Hepatocyte (in vitro differentiated cells): ENCODE measurements at regions not wholly inside any gene's neighbourhood (a gene's known extent, or its start where the extent isn't known, plus 50 kb on each side); places are given as distances from the start of the nearest gene placed in this dataset.

Experiments
- DNase-seq: peaks from one replicate; pipeline ENCODE4 v3.0.0-alpha.2; 2016; ENCODE audit warnings: low spot score
- H2AFZ ChIP-seq: fragments of 200-600 bp; sonication (generic); 2 replicates; pipeline ENCODE4 v1.6.0; 2016; ENCODE audit warnings: antibody characterized with exemption, mild to moderate bottlenecking
- H3K27ac ChIP-seq: fragments of 200-600 bp; sonication (generic); 2 replicates; pipeline ENCODE4 v1.5.1; 2016; ENCODE audit warnings: mild to moderate bottlenecking
- H3K27me3 ChIP-seq: fragments of 200-600 bp; sonication (generic); 2 replicates; pipeline ENCODE4 v1.6.1; 2016
- H3K36me3 ChIP-seq: fragments of 200-600 bp; sonication (generic); replicated peaks from 2 replicates; pipeline ENCODE4 v1.5.1; 2016; ENCODE audit warnings: low read depth; ENCODE audit not compliant: insufficient read depth
- H3K4me1 ChIP-seq: fragments of 200-600 bp; sonication (generic); 2 replicates; pipeline ENCODE4 v1.5.1; 2016; ENCODE audit warnings: mild to moderate bottlenecking, moderate library complexity; ENCODE audit not compliant: insufficient read depth
- H3K4me2 ChIP-seq: fragments of 200-600 bp; sonication (generic); 2 replicates; pipeline ENCODE4 v1.6.0; 2016
- H3K4me3 ChIP-seq: fragments of 200-600 bp; sonication (generic); 2 replicates; pipeline ENCODE4 v1.5.1; 2016; ENCODE audit warnings: mild to moderate bottlenecking
- H3K79me2 ChIP-seq: fragments of 200-600 bp; sonication (generic); 2 replicates; pipeline ENCODE4 v1.6.0; 2017; ENCODE audit warnings: mild to moderate bottlenecking
- H3K9me2 ChIP-seq: fragments of 200-600 bp; sonication (generic); replicated peaks from 2 replicates; pipeline ENCODE4 v1.6.0; 2017; ENCODE audit warnings: mild to moderate bottlenecking; ENCODE audit not compliant: insufficient read depth
- H3K9me3 ChIP-seq: fragments of 200-600 bp; sonication (generic); 2 replicates; pipeline ENCODE4 v1.5.1; 2016; ENCODE audit warnings: low read depth, mild to moderate bottlenecking
- H4K20me1 ChIP-seq: fragments of 200-600 bp; sonication (generic); 2 replicates; pipeline ENCODE4 v1.6.0; 2016; ENCODE audit warnings: mild to moderate bottlenecking; ENCODE audit not compliant: insufficient read depth, poor library complexity, severe bottlenecking
- CTCF ChIP-seq: fragments of 200-600 bp; sonication (generic); IDR thresholded peaks from 2 replicates; pipeline ENCODE4 v1.5.1; 2016; ENCODE audit warnings: antibody characterized with exemption, mild to moderate bottlenecking; ENCODE audit not compliant: poor library complexity
- EZH2 ChIP-seq: fragments of 200-600 bp; sonication (generic); IDR thresholded peaks from 2 replicates; pipeline ENCODE4 v1.6.1; 2016; ENCODE audit warnings: antibody characterized with exemption, mild to moderate bottlenecking, borderline replicate concordance
- EZH2phosphoT487 ChIP-seq: fragments of 200-600 bp; sonication (generic); IDR thresholded peaks from one replicate; pipeline ENCODE4 v1.6.1; 2018; ENCODE audit warnings: antibody characterized with exemption, mild to moderate bottlenecking, low read depth, moderate library complexity; ENCODE audit not compliant: unreplicated experiment, severe bottlenecking
- WGBS: methylation state at CpG from one replicate; pipeline ENCODE4 v1.1.6; 2016; ENCODE audit warnings: low lambda C conversion rate; ENCODE audit errors: missing lambda C conversion rate; 5-methylcytosine and 5-hydroxymethylcytosine counted together

DNA sequence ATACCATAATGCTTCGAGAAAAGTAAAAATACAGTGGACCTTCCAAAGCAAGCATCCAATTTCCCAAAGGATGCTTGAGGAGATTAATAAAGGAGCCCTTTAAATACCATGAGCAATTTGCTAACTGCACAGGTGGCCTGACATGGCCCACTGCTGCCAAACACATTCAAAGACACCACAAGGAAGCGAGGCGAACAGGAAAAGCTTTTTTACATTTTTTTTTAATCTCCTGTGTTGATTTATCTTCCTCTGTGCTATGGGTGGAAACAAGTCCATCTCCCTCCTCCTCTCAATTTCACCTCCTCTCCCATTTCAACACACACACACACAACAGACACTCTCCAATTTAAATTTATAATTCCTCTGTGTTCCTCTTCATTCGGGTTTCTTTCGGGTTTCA is 243.4 kb downstream of the IGSF11 start:
- WGBS = 81% methylated on average over 5 of the region's 5 CpGs

DNA sequence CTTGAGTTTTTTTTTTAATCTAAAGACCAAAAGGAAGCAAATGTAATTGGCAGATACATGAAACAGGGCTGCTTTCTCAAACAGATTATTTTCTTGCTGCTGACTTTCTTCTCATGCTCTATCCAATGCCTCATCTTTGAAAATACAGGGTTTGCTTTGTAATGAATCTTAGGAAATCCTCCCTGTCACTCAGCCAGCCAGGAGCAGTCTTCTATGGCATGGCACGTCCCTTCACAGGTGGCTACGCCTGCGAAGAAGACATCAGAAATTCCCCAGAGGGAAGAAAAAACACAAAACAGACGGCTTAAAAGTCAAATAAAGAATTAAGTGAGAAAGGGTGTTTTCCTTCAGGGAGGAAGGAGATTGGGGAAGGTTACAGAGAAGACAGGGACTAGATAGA is 242.5 kb downstream of the IGSF11 start:
- Histone ChIP-seq H3K4me1 (no peaks in the 10 kb centered on the region), H4K20me1 (no peaks in the 10 kb centered on the region), H3K36me3 (no peaks in the 10 kb centered on the region), H3K27ac (no peak overlapping the region), H3K9me2 (no peaks in the 10 kb centered on the region), H3K4me3 (no peak overlapping the region), H2AFZ (no peak overlapping the region), H3K27me3 (no peaks in the 10 kb centered on the region), H3K9me3 (no peaks in the 10 kb centered on the region), H3K4me2 (no peak overlapping the region), H3K79me2 (no peaks in the 10 kb centered on the region)
- no peak for DNase-seq
- TF ChIP-seq EZH2 (no peak), EZH2phosphoT487 (no peak), CTCF (no peak)
- 46% methylated on average over 4 of the region's 4 CpGs for WGBS

More for the DNA sequence above, 243.4 kb downstream of the IGSF11 start:
- Histone ChIP-seq H3K4me2 (no peak overlapping the region), H3K36me3 (no peaks in the 10 kb centered on the region), H3K27ac (no peak overlapping the region), H3K27me3 (no peaks in the 10 kb centered on the region), H2AFZ (no peak overlapping the region), H3K9me3 (no peaks in the 10 kb centered on the region), H3K4me1 (no peaks in the 10 kb centered on the region), H3K79me2 (no peaks in the 10 kb centered on the region), H3K9me2 (no peaks in the 10 kb centered on the region), H4K20me1 (no peaks in the 10 kb centered on the region), H3K4me3 (no peak overlapping the region)
- DNase-seq = no peak
- no peak for TF ChIP-seq EZH2phosphoT487
- TF ChIP-seq CTCF = no peak
- TF ChIP-seq EZH2 = no peak

GRCh38 chr3:118793176-118793575 is 241.5 kb downstream of the IGSF11 start:
- no peak overlapping the region for H2AFZ ChIP-seq
- H3K36me3 ChIP-seq = no peaks in the 10 kb centered on the region
- H3K79me2 ChIP-seq = no peaks in the 10 kb centered on the region
- H3K9me2 ChIP-seq = no peaks in the 10 kb centered on the region
- TF ChIP-seq EZH2phosphoT487 (no peak), CTCF (no peak), EZH2 (no peak)
- H4K20me1 ChIP-seq = no peaks in the 10 kb centered on the region
- no peaks in the 10 kb centered on the region for H3K27me3 ChIP-seq
- H3K4me2 ChIP-seq = no peak overlapping the region
- H3K27ac ChIP-seq = no peak overlapping the region
- no peaks in the 10 kb centered on the region for H3K9me3 ChIP-seq
- no peak for DNase-seq
- no peak overlapping the region for H3K4me3 ChIP-seq
- no peaks in the 10 kb centered on the region for H3K4me1 ChIP-seq

DNA sequence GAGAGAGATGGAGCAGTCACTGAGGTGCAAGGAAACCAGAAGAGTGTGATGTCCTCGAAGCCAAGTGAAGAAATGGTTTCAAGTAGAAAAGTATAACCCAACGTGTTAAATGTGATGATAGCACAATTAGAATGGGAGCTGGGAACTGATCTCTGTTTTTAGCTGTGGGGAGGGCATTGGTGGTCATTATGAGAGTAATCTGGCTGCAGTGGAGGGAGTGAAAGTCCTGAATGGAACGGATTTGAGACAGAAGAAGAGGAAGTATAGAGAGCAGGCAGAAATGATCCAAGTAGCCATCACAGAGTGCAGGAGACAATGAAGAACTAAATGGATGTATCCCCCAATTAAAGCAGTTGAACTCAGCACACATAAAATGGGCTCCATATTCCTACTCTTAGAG is 235.3 kb downstream of the IGSF11 start:
- H4K20me1 ChIP-seq = no peaks in the 10 kb centered on the region
- DNase-seq = no peak
- H3K4me2 ChIP-seq = no peak overlapping the region
- H3K36me3 ChIP-seq = no peaks in the 10 kb centered on the region
- no peak overlapping the region for H3K27ac ChIP-seq
- H3K27me3 ChIP-seq = no peaks in the 10 kb centered on the region
- H3K4me1 ChIP-seq = no peaks in the 10 kb centered on the region
- TF ChIP-seq CTCF = no peak
- TF ChIP-seq EZH2 = no peak
- no peak for TF ChIP-seq EZH2phosphoT487
- no peak overlapping the region for H2AFZ ChIP-seq
- 89% methylated on average over 3 of the region's 3 CpGs for WGBS
- no peak overlapping the region for H3K4me3 ChIP-seq
- H3K79me2 ChIP-seq = no peaks in the 10 kb centered on the region
- H3K9me3 ChIP-seq = no peaks in the 10 kb centered on the region
- H3K9me2 ChIP-seq = no peaks in the 10 kb centered on the region
